ENCODE measurements at regions not wholly inside any gene's neighbourhood (a gene's known extent, or its start where the extent isn't known, plus 50 kb on each side); places are given as distances from the start of the nearest gene placed in this dataset.

DNA sequence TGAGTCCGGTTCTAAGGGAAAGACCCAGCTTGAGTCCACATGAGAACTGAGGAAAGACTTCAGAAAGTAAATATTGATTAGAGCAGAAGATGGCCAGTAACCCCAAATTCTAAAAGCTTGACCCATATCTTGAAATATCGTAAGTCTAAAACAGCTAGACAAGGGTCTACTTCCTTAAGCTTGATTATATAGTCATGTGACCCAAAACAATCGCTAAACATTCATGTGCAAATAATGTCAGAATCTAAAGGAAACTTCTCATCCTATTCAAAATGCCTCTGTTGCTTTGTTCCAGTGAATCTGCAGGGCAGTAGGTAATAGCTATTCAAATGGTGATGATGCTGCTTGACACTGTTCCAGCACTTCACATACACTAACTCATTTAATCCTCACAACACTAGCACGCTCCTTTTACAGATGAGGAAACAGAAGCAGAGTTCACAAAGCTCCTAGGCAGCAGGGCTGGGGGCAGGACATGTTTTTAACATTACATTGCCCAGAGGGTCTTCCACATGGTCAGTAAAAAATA lies 52.6 kb downstream of the TCF20 start:
- H3K9me2 ChIP-seq (replicated peaks; ENCODE audit: insufficient read depth, low read length) = no peaks in the 10 kb centered on the region
- H3K4me1 ChIP-seq (ENCODE audit: low read length) = no peaks in the 10 kb centered on the region
- H3K9ac ChIP-seq (ENCODE audit: low read length) = no peak overlapping the region
- H3K27ac ChIP-seq (ENCODE audit: low read length) = no peak overlapping the region
- H2AFZ ChIP-seq (ENCODE audit: low read length) = no peak overlapping the region
- peaks cover 70% of the 10 kb centered on the region for H3K79me2 ChIP-seq (ENCODE audit: low read length)
- no peaks in the 10 kb centered on the region for H4K20me1 ChIP-seq (ENCODE audit: insufficient read depth, low read length)
- H3K4me2 ChIP-seq (ENCODE audit: low read depth, low read length) = no peak overlapping the region
- H3K4me3 ChIP-seq (ENCODE audit: low read length) = no peak overlapping the region
- H3K27me3 ChIP-seq (replicated peaks; ENCODE audit: insufficient read depth, low read length) = no peaks in the 10 kb centered on the region
- no peaks in the 10 kb centered on the region; the same call in 1 of the 2 replicates for H3K36me3 ChIP-seq (replicated peaks; ENCODE audit: insufficient read depth, low read length)
- H3F3A ChIP-seq (ENCODE audit: insufficient read depth, low read length) = no peaks in the 10 kb centered on the region
- DNase-seq = no peak
- TF ChIP-seq EZH2 (optimal IDR thresholded peaks at IDR 0.05; ENCODE audit: low read depth, low read length) = no peak
- TF ChIP-seq, protein P1, sequence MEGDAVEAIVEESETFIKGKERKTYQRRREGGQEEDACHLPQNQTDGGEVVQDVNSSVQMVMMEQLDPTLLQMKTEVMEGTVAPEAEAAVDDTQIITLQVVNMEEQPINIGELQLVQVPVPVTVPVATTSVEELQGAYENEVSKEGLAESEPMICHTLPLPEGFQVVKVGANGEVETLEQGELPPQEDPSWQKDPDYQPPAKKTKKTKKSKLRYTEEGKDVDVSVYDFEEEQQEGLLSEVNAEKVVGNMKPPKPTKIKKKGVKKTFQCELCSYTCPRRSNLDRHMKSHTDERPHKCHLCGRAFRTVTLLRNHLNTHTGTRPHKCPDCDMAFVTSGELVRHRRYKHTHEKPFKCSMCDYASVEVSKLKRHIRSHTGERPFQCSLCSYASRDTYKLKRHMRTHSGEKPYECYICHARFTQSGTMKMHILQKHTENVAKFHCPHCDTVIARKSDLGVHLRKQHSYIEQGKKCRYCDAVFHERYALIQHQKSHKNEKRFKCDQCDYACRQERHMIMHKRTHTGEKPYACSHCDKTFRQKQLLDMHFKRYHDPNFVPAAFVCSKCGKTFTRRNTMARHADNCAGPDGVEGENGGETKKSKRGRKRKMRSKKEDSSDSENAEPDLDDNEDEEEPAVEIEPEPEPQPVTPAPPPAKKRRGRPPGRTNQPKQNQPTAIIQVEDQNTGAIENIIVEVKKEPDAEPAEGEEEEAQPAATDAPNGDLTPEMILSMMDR (IDR thresholded peaks at IDR 0.05; ENCODE audit: low read length) = no peak
- no peak for TF ChIP-seq EZH2phosphoT487 (IDR thresholded peaks at IDR 0.05; ENCODE audit: low read length)
- no peaks in the 10 kb centered on the region for H3K9me3 ChIP-seq (replicated peaks; ENCODE audit: insufficient read depth, low read length)

DNA sequence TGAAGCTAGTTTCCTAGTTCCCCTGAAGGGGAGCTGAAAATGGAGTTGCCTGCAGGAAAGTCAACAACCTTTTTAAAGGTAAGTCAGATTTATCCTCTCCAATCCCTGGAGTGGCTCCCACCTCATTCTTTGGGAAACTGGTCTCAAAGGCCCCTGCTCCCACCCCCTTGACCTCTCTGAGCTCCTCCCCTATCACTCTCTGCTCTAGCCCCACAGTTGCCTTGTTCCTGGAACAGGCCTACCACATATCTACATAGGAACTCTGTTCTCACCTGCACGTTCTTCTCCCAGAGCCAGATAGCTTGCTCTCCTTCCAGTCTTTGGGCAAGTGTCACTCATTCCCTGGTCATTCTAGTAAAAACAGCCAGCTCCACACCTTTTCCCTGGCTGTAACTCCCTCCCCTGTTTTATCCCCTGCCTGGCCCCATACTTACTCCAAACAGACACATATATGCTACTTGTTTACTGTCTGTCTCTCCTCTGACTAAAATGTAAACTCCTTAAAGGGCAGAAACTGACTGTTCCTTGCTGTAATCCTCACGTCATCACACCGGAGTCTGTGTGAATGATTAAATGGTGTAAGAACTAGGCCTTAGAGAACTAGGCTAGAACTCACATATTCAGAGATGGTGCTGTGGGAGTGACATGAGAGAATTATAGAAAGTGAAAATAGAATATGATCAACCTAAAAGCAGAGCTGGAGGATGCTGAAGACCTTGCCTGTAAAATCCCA lies 53.3 kb downstream of the TCF20 start:
- H3K79me2 ChIP-seq (ENCODE audit: low read length) = peaks cover 68% of the 10 kb centered on the region

DNA sequence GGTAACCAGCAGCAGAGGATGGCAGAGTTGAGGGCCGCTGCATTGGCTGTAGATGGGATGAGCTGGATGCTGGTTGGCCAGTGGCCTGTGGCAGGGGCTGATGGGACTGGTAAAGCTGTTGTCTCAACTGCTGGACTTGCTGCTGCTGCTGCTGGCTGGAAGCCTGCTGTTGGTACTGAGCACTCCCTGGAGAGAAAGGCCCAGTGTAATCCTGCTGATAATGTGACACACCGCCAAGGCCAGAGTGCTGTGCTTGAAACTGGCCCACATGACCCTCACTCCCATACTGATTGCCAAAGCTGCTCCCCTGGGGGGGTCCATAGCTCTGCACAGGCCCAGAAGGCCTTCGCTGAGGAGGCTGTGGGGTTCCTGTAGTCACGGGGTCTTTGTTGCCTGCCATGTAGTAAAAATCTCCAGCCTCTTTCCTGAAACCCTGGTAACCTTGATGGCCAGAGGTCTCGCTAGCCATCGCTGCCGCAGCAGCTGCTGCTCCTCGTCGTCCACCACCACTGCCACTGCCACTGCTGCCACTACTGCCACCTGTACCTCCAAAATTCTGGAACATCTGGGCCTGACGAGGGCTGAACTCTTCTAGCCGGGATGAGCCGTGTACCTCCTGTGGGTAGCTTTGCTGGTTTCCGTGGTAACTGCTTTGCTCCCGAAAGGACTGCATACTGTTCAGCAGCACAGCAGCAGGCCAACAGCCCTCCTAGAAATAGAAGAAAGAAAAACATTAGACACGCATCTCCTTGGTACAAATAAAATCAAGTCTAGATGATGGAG lies 55.6 kb downstream of the TCF20 start:
- no peaks in the 10 kb centered on the region for H4K20me1 ChIP-seq (ENCODE audit: insufficient read depth, low read length)
- no peaks in the 10 kb centered on the region for H3K9me3 ChIP-seq (replicated peaks; ENCODE audit: insufficient read depth, low read length)
- no peak overlapping the region for H2AFZ ChIP-seq (ENCODE audit: low read length)
- no peaks in the 10 kb centered on the region for H3K27me3 ChIP-seq (replicated peaks; ENCODE audit: insufficient read depth, low read length)
- no peak overlapping the region for H3K4me3 ChIP-seq (ENCODE audit: low read length)
- H3K79me2 ChIP-seq (ENCODE audit: low read length) = peaks cover 56% of the 10 kb centered on the region
- H3K36me3 ChIP-seq (replicated peaks; ENCODE audit: insufficient read depth, low read length) = no peaks in the 10 kb centered on the region; the same call in 1 of the 2 replicates
- no peaks in the 10 kb centered on the region for H3K9me2 ChIP-seq (replicated peaks; ENCODE audit: insufficient read depth, low read length)
- no peaks in the 10 kb centered on the region for H3F3A ChIP-seq (ENCODE audit: insufficient read depth, low read length)
- no peaks in the 10 kb centered on the region for H3K4me1 ChIP-seq (ENCODE audit: low read length)
- H3K27ac ChIP-seq (ENCODE audit: low read length) = no peak overlapping the region
- no peak for DNase-seq
- H3K4me2 ChIP-seq (ENCODE audit: low read depth, low read length) = no peak overlapping the region
- TF ChIP-seq, protein P1 (IDR thresholded peaks at IDR 0.05; ENCODE audit: low read length) = no peak
- TF ChIP-seq EZH2phosphoT487 (IDR thresholded peaks at IDR 0.05; ENCODE audit: low read length) (no peak), EZH2 (optimal IDR thresholded peaks at IDR 0.05; ENCODE audit: low read depth, low read length) (no peak)
- no peak overlapping the region for H3K9ac ChIP-seq (ENCODE audit: low read length)

More for the DNA sequence above, 53.3 kb downstream of the TCF20 start:
- Histone ChIP-seq H4K20me1 (ENCODE audit: insufficient read depth, low read length) (no peaks in the 10 kb centered on the region), H3K9ac (ENCODE audit: low read length) (no peak overlapping the region), H3K9me3 (replicated peaks; ENCODE audit: insufficient read depth, low read length) (no peaks in the 10 kb centered on the region), H2AFZ (ENCODE audit: low read length) (no peak overlapping the region), H3K27me3 (replicated peaks; ENCODE audit: insufficient read depth, low read length) (no peaks in the 10 kb centered on the region), H3K36me3 (replicated peaks; ENCODE audit: insufficient read depth, low read length) (no peaks in the 10 kb centered on the region; the same call in 1 of the 2 replicates), H3K4me2 (ENCODE audit: low read depth, low read length) (no peak overlapping the region), H3F3A (ENCODE audit: insufficient read depth, low read length) (no peaks in the 10 kb centered on the region), H3K27ac (ENCODE audit: low read length) (no peak overlapping the region), H3K4me1 (ENCODE audit: low read length) (no peaks in the 10 kb centered on the region), H3K9me2 (replicated peaks; ENCODE audit: insufficient read depth, low read length) (no peaks in the 10 kb centered on the region), H3K4me3 (ENCODE audit: low read length) (no peak overlapping the region)
- no peak for DNase-seq
- TF ChIP-seq EZH2phosphoT487 (IDR thresholded peaks at IDR 0.05; ENCODE audit: low read length) = no peak

Measured in MM.1S (cell line).